GM10266 (cell line): ENCODE measurements at regions not wholly inside any gene's neighbourhood (a gene's known extent, or its start where the extent isn't known, plus 50 kb on each side); places are given as distances from the start of the nearest gene placed in this dataset.
"Not testable (repeated sequence)": the region's sequence is repeated elsewhere in the genome, so short reads cannot be mapped to it uniquely, and the experiment has no call there.

Experiments used
- DNase-seq: peaks from one replicate; pipeline ENCODE4 v3.0.0; 2012; ENCODE audit errors: extremely low spot score
- TF ChIP-seq, protein P1 (sequence below): IDR thresholded peaks from 2 replicates; pipeline ENCODE4 v1.5.1; 2012; ENCODE audit warnings: mild to moderate bottlenecking, low read depth; ENCODE audit not compliant: control insufficient read depth, insufficient read depth; ENCODE audit errors: missing control alignments

DNA sequence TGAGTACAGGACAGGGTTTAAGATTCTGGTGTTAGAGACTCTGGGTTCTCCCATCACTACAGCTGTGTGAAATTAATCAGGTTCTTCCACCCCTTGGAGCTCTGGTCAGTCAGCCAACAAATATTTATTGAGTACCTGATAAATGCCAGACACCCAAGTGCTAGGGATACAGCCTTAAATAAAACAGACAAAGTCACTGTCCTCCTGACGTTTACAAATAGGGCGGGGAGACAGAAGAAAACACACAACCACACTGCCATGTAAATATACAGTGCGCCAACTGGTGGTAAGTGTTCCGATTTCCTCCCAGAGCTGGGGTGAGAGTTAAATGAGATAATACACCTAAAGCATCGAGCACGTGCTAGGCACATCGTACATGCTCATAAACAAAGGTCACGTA lies 121.0 kb downstream of the COPRS start:
- TF ChIP-seq, protein P1, sequence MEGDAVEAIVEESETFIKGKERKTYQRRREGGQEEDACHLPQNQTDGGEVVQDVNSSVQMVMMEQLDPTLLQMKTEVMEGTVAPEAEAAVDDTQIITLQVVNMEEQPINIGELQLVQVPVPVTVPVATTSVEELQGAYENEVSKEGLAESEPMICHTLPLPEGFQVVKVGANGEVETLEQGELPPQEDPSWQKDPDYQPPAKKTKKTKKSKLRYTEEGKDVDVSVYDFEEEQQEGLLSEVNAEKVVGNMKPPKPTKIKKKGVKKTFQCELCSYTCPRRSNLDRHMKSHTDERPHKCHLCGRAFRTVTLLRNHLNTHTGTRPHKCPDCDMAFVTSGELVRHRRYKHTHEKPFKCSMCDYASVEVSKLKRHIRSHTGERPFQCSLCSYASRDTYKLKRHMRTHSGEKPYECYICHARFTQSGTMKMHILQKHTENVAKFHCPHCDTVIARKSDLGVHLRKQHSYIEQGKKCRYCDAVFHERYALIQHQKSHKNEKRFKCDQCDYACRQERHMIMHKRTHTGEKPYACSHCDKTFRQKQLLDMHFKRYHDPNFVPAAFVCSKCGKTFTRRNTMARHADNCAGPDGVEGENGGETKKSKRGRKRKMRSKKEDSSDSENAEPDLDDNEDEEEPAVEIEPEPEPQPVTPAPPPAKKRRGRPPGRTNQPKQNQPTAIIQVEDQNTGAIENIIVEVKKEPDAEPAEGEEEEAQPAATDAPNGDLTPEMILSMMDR = no peak

DNA sequence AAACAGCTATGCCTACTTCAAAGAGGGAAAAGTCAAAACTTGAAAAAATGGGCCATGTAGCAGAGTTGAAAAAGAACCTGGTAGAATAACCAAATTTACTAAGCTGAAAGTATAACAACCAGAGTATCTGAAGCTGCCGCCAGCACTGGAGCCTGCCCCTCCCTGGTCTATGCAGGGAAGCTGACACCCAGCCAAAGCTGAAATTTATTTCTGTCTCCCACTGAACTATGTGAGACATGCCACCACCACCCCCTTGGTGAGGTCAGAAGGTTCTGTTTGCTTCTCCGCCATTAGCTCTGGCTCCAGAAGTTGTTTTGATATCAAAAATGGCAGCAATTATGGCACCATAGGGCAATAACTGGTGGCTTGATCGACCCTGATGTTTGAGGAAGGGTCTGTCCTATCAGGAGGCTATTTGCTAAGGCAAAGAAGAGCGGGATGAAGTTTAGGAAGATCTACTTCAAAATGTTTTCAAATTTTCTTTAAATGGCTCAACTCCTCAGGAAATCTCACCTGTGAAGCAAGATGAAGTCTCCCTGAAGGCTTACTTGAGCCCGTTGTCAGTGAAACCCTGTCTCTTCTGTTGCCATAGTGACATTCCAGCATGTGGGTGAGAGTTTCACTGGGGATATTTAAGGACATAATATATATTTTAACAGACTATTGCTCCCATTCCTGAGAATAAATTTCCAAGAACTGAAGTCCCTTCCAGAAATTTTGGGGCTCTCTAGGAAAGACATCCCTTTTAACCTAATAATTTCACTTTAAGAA lies 122.0 kb downstream of the COPRS start:
- TF ChIP-seq, protein P1 = no peak
- DNase-seq = no peak

More for the DNA sequence above, 121.0 kb downstream of the COPRS start:
- no peak for DNase-seq

DNA sequence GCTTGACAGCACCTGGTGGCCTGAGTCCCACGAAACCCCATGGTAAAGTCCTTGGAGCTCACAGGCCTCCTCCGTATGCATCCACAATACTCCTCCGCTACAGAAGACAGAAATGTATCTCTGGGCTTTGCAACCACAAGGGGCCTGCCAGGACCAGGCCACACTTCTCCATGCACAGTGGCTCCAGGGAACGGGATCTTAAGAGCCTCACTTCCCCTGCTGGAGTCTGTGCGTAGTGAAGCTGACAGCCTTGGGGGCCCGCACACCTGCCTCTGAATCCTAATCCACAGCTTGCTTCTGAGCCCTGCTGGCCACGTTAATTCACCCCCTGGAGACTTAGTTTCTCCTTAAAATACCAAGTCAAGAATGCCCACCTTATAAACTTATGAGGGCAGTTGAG lies 125.7 kb downstream of the COPRS start:
- DNase-seq = no peak
- TF ChIP-seq, protein P1 = no peak

DNA sequence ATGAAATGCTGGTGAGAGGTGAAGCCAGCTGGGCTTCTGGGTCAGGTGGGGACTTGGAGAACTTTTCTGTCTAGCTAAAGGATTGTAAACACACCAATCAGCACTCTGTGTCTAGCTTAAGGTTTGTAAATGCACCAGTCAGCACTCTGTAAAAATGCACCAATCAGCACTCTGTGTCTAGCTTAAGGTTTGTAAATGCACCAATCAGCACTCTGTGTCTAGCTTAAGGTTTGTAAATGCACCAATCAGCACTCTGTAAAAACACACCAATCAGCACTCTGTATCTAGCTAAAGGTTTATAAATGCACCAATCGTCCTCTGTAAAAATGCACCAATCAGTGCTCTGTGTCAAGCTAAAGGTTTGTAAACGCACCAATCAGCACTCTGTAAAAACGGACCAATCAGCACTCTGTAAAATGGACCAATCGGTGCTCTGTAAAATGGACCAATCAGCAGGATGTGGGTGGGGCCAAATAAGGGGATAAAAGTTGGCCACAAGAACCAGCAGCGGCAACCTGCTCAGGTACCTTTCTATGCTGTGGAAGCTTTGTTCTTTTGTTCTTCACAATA lies 127.4 kb downstream of the COPRS start:
- DNase-seq = not testable (repeated sequence)

DNA sequence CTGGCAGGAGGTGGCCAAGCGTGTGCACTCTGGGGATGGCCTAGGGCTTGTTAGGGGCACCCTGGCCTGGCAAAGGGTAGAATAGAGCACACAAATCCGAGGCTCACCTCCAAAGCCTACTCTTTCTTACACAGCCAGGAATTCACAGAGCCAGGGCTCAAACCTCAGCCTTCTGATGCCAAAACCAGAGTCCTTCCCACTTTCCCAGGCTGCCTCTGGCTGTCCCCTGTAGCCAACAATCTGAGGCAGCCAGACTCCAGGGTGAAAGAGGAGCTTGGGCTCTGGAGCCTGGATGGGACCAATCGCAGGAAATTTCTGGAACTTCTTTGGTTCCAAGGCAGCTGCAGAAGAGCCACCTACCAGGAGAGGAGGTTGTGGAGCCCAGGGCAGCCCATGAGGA lies 127.9 kb downstream of the COPRS start:
- no peak for DNase-seq
- TF ChIP-seq, protein P1 = no peak

DNA sequence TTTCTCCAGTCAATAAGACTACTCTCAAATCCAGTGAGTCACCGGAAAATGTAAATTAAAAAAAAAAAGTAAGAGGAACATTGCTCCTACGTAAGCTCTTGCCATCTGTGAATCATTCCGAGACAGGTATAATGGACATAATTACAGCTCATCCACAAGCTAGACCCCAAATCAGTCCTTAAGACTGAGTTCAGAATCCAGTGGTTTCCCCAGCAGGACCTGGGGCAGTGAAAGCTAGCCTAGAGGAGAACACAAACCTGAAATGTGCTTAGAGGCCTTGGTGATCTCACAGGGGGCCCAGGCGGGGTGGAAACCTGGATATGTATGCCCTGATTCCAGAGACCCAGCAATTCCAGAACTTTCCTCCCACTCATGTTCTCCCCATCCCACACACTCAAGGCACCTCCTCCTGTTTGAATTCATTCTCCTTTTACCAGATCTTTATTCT lies 132.0 kb downstream of the COPRS start:
- no peak for DNase-seq
- TF ChIP-seq, protein P1 = no peak

DNA sequence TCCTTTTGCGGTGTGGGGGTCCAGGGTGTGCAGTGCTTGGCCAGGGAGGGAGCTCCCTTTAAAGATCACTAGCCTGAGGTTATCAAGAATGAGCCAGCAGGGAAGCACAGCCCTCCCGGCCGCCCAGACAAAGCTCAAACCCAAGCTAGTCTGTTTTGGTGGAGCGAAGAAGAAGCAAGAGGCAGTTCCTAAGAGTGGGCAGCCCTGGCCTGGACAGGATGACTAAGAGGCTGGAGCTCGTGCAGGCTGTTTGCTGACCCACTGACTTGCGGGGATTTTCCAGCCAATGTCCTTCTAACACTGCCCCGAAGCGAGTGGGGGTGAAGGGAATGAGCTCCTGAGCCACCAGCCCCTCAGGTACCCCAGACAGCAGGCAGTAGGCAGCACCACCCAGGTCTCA lies 134.4 kb downstream of the COPRS start:
- TF ChIP-seq, protein P1 = no peak

More for the DNA sequence above, 134.4 kb downstream of the COPRS start:
- DNase-seq = no peak
